HG02884 (cell line): ENCODE measurements at regions not wholly inside any gene's neighbourhood (a gene's known extent, or its start where the extent isn't known, plus 50 kb on each side); places are given as distances from the start of the nearest gene placed in this dataset.
"Not testable (repeated sequence)": the region's sequence is repeated elsewhere in the genome, so short reads cannot be mapped to it uniquely, and the experiment has no call there.

Experiments used
- ATAC-seq: cut with Tn5 transposase; IDR thresholded peaks from one replicate; pipeline ENCODE4 v1.9.1; 2021; ENCODE audit warnings: mild to moderate bottlenecking, moderate library complexity; ENCODE audit not compliant: unreplicated experiment

- no peak for ATAC-seq
These were observed 179.7 kb upstream of the ST6GALNAC5 start for GRCh38 chr1:76687307-76688175.

- no peak for ATAC-seq
These were observed 176.5 kb upstream of the ST6GALNAC5 start for GRCh38 chr1:76690766-76691165.

GRCh38 chr1:76695535-76695934 lies 171.7 kb upstream of the ST6GALNAC5 start:
- ATAC-seq = no peak

GRCh38 chr1:76697361-76697760 lies 169.9 kb upstream of the ST6GALNAC5 start:
- ATAC-seq = no peak

- ATAC-seq = not testable (repeated sequence)
These were observed 167.6 kb upstream of the ST6GALNAC5 start for GRCh38 chr1:76699646-76700045.

GRCh38 chr1:76700200-76700599 lies 167.1 kb upstream of the ST6GALNAC5 start:
- not testable (repeated sequence) for ATAC-seq

GRCh38 chr1:76705560-76705959 lies 161.7 kb upstream of the ST6GALNAC5 start:
- no peak for ATAC-seq

GRCh38 chr1:76713535-76713934 lies 153.7 kb upstream of the ST6GALNAC5 start:
- peak; percentile 52 for ATAC-seq

- ATAC-seq = no peak
These were observed 151.8 kb upstream of the ST6GALNAC5 start for GRCh38 chr1:76715474-76715873.

GRCh38 chr1:76723949-76724348 lies 143.3 kb upstream of the ST6GALNAC5 start:
- no peak for ATAC-seq

GRCh38 chr1:76724816-76725215 lies 142.5 kb upstream of the ST6GALNAC5 start:
- no peak for ATAC-seq

- no peak for ATAC-seq
These were observed 141.2 kb upstream of the ST6GALNAC5 start for GRCh38 chr1:76725864-76726619.

- ATAC-seq = no peak
These were observed 139.8 kb upstream of the ST6GALNAC5 start for GRCh38 chr1:76727520-76727919.

- no peak for ATAC-seq
These were observed 138.1 kb upstream of the ST6GALNAC5 start for GRCh38 chr1:76729142-76729541.

GRCh38 chr1:76730027-76730426 lies 137.3 kb upstream of the ST6GALNAC5 start:
- no peak for ATAC-seq

- not testable (repeated sequence) for ATAC-seq
These were observed 128.9 kb upstream of the ST6GALNAC5 start for GRCh38 chr1:76738355-76738754.

- not testable (repeated sequence) for ATAC-seq
These were observed 126.3 kb upstream of the ST6GALNAC5 start for GRCh38 chr1:76740956-76741355.

- no peak for ATAC-seq
These were observed 122.3 kb upstream of the ST6GALNAC5 start for GRCh38 chr1:76744989-76745388.

- no peak for ATAC-seq
These were observed 121.1 kb upstream of the ST6GALNAC5 start for GRCh38 chr1:76746206-76746605.

GRCh38 chr1:76754730-76755129 lies 112.5 kb upstream of the ST6GALNAC5 start:
- no peak for ATAC-seq

GRCh38 chr1:76759171-76759860 lies 108.0 kb upstream of the ST6GALNAC5 start:
- ATAC-seq = no peak
